GM10248 (cell line): ENCODE measurements at regions not wholly inside any gene's neighbourhood (a gene's known extent, or its start where the extent isn't known, plus 50 kb on each side); places are given as distances from the start of the nearest gene placed in this dataset.

Experiments used
- CTCF ChIA-PET: fragments of 300-600 bp; sonication (Branson Sonifier 250); formaldehyde crosslinking; extraction: SDS; loops from one replicate; lab custom pipeline; 2021; ENCODE audit warnings: antibody characterized with exemption; lab: Yijun Ruan, JAX
- POLR2A ChIA-PET: fragments of 350-650 bp; sonication (Branson Sonifier 250); formaldehyde crosslinking; extraction: SDS; loops from one replicate; lab custom pipeline; 2020; ENCODE audit warnings: antibody characterized with exemption; lab: Yijun Ruan, JAX
- DNase-seq: peaks from one replicate; pipeline ENCODE4 v3.0.0; 2012; ENCODE audit errors: extremely low spot score
- TF ChIP-seq, protein P1 (sequence below): IDR thresholded peaks from 2 replicates; pipeline ENCODE4 v1.5.1; 2012; ENCODE audit warnings: mild to moderate bottlenecking, low read depth; ENCODE audit errors: extremely low read depth, missing control alignments, control extremely low read depth

DNA sequence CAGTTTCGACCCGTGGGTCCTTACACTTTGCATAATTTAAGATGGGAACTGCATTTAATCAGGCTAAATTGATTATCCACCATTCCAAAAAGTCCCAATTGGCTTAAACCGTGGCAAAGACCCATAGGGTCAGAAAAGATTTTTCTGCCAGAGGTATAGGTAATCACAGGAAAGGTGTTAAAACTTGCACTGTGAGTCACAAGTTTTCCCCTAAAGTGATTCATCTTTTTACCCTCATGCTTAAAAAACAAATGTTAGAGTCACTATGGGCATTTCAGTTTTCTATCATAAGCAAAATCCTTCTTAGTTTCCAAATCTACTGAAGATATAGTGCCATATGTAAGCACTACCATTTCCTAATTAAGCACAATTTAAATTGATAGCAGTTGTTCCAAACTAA lies 1079.8 kb downstream of the ADGRL2 start:
- ChIA-PET POLR2A (no interaction called here), CTCF (no interaction called here)
- no peak for DNase-seq
- TF ChIP-seq, protein P1, sequence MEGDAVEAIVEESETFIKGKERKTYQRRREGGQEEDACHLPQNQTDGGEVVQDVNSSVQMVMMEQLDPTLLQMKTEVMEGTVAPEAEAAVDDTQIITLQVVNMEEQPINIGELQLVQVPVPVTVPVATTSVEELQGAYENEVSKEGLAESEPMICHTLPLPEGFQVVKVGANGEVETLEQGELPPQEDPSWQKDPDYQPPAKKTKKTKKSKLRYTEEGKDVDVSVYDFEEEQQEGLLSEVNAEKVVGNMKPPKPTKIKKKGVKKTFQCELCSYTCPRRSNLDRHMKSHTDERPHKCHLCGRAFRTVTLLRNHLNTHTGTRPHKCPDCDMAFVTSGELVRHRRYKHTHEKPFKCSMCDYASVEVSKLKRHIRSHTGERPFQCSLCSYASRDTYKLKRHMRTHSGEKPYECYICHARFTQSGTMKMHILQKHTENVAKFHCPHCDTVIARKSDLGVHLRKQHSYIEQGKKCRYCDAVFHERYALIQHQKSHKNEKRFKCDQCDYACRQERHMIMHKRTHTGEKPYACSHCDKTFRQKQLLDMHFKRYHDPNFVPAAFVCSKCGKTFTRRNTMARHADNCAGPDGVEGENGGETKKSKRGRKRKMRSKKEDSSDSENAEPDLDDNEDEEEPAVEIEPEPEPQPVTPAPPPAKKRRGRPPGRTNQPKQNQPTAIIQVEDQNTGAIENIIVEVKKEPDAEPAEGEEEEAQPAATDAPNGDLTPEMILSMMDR = no peak

- TF ChIP-seq, protein P1 = no peak
- DNase-seq = no peak
- CTCF ChIA-PET = interaction anchor here (1.1 to 1.2 kb wide), 2 partner anchors 11 to 29 kb away, joined by 3 read pairs; no protein-coding TSS in a partner anchor
- POLR2A ChIA-PET = no interaction called here
Measured at GRCh38 chr1:82879701-82880305, 1079.1 kb downstream of the ADGRL2 start.

GRCh38 chr1:82875170-82875569 lies 1074.4 kb downstream of the ADGRL2 start:
- ChIA-PET CTCF (interaction anchor here (1.3 kb wide), 1 partner anchor 8 kb away, joined by 3 read pairs; no protein-coding TSS in a partner anchor), POLR2A (no interaction called here)
- DNase-seq = no peak
- TF ChIP-seq, protein P1 = no peak

GRCh38 chr1:82874041-82874440 lies 1073.3 kb downstream of the ADGRL2 start:
- CTCF ChIA-PET = interaction anchor here (1.3 kb wide), 1 partner anchor 9 kb away, joined by 3 read pairs; no protein-coding TSS in a partner anchor
- TF ChIP-seq, protein P1 = no peak
- DNase-seq = no peak
- POLR2A ChIA-PET = no interaction called here

DNA sequence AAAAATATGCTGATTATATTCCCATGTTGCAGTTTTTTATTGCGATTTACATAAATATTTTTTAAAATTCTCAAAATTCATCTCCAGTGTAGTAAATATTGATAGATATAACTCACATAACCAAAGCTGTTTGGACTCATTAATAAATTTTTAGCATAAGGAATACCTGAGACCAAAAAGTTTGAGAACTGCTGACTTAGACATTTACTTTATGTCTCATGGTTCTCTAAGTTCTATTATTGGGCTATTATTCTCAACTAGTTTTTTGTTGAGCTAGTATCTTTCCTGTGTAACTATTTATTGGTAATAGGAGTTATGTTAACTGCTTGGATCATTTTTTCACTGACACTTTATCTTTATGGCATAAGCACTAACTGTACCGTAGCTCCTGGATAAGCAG lies 1069.6 kb downstream of the ADGRL2 start:
- ChIA-PET CTCF (interaction anchor here (0.8 kb wide), 1 partner anchor 8 kb away, joined by 3 read pairs; no protein-coding TSS in a partner anchor), POLR2A (no interaction called here)
- DNase-seq = no peak
- TF ChIP-seq, protein P1 = no peak

- DNase-seq = no peak
- TF ChIP-seq, protein P1 = no peak
- ChIA-PET POLR2A (no interaction called here), CTCF (no interaction called here)
Measured at GRCh38 chr1:82867781-82868180, 1067.0 kb downstream of the ADGRL2 start.

GRCh38 chr1:82861749-82862148 lies 1061.0 kb downstream of the ADGRL2 start:
- no peak for DNase-seq
- TF ChIP-seq, protein P1 = no peak
- ChIA-PET CTCF (no interaction called here), POLR2A (interaction anchor here (0.6 kb wide), 1 partner anchor 992 kb away, joined by 4 read pairs; no protein-coding TSS in a partner anchor)
